DND-41 (cell line): ENCODE measurements at regions not wholly inside any gene's neighbourhood (a gene's known extent, or its start where the extent isn't known, plus 50 kb on each side); places are given as distances from the start of the nearest gene placed in this dataset.
A peak's percentile ranks its signal among the peaks of the same experiment; 100 is the strongest.

ENCODE experiments used
- ATAC-seq: fragments of 200-7000 bp; cut with Tn5 transposase; 3 replicates; pipeline ENCODE4 v1.9.1; 2021; ENCODE audit warnings: low read depth; ENCODE audit not compliant: insufficient read depth
- DNase-seq: peaks from one replicate; pipeline ENCODE4 v3.0.0-alpha.2; 2020
- H2AFZ ChIP-seq: 2 replicates; pipeline ENCODE4 v1.6.0; 2012; ENCODE audit warnings: low read depth, low read length
- H3K27ac ChIP-seq: 2 replicates; pipeline ENCODE4 v1.5.1; 2012; ENCODE audit warnings: low read length, inconsistent platforms
- H3K27me3 ChIP-seq: fragments of 200-600 bp; sonication (generic); 2 replicates; pipeline ENCODE4 v1.6.0; 2012; ENCODE audit warnings: low read length, mild to moderate bottlenecking, inconsistent platforms; ENCODE audit not compliant: insufficient read depth, poor library complexity
- H3K36me3 ChIP-seq: 2 replicates; pipeline ENCODE4 v1.5.1; 2012; ENCODE audit warnings: low read length, inconsistent platforms; ENCODE audit not compliant: insufficient read depth
- H3K4me1 ChIP-seq: 2 replicates; pipeline ENCODE4 v1.5.1; 2012; ENCODE audit warnings: mild to moderate bottlenecking, low read length; ENCODE audit not compliant: insufficient read depth
- H3K4me2 ChIP-seq: 2 replicates; pipeline ENCODE4 v1.6.0; 2012; ENCODE audit warnings: mild to moderate bottlenecking, moderate library complexity, low read length, inconsistent platforms; ENCODE audit not compliant: insufficient read depth
- H3K4me3 ChIP-seq, 2 experiments: fragments of 200-600 bp in 1 of 2; shearing (Covaris generic) in 1 of 2; 2 replicates each; pipeline ENCODE4 v1.5.1; 2012 to 2016; ENCODE audit warnings: inconsistent platforms in 2 of 2, low read length in 2 of 2, mild to moderate bottlenecking in 2 of 2, low read depth in 1 of 2, moderate library complexity in 1 of 2
- H3K79me2 ChIP-seq: 2 replicates; pipeline ENCODE4 v1.6.0; 2012; ENCODE audit warnings: low read length, inconsistent platforms; ENCODE audit not compliant: insufficient read depth
- H3K9ac ChIP-seq: 2 replicates; pipeline ENCODE4 v1.6.0; 2012; ENCODE audit warnings: low read depth, mild to moderate bottlenecking, inconsistent platforms, low read length, moderate library complexity
- H3K9me3 ChIP-seq: 2 replicates; pipeline ENCODE4 v1.5.1; 2012; ENCODE audit warnings: low read length, moderate library complexity, mild to moderate bottlenecking, inconsistent platforms; ENCODE audit not compliant: insufficient read depth, severe bottlenecking
- H4K20me1 ChIP-seq: 2 replicates; pipeline ENCODE4 v1.6.0; 2012; ENCODE audit warnings: low read length; ENCODE audit not compliant: insufficient read depth
- CTCF ChIP-seq: IDR thresholded peaks from 2 replicates; pipeline ENCODE4 v1.5.1; 2012; ENCODE audit warnings: borderline replicate concordance, low read length, moderate library complexity, mild to moderate bottlenecking; ENCODE audit not compliant: poor library complexity, severe bottlenecking; ENCODE audit errors: extremely low read depth
- EZH2 ChIP-seq: IDR thresholded peaks from 3 replicates; pipeline ENCODE4 v1.6.1; 2012; ENCODE audit warnings: borderline replicate concordance, low read depth, mild to moderate bottlenecking, moderate library complexity, low read length, inconsistent platforms; ENCODE audit not compliant: severe bottlenecking

DNA sequence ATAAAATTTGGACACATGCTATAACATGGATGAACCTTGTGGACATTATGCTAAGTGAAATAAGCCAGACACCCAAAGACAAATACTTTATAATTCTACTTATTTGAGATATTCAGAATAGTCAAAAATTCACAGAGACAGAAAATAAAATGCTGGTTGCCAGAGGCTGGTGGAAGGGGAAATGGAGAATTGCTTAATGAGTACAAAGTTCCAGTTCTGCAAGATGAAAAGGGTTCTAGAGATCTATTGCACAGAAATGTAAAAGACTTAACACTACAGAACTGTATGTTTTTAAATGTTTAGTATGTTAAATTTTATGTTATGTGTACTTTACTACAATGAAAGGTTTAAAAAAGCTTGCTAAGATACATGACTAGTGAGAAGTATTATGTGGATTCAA is 344.8 kb downstream of the CNTN3 start:
- Histone ChIP-seq H3K36me3 (no peaks in the 10 kb centered on the region), H3K9ac (no peak overlapping the region), H3K27ac (no peak overlapping the region), H3K4me2 (no peak overlapping the region), H3K4me1 (no peaks in the 10 kb centered on the region), H3K4me3 (no peak overlapping the region), H4K20me1 (no peaks in the 10 kb centered on the region), H3K27me3 (no peaks in the 10 kb centered on the region), H3K79me2 (no peaks in the 10 kb centered on the region), H3K9me3 (no peaks in the 10 kb centered on the region), H2AFZ (no peak overlapping the region)
- TF ChIP-seq CTCF (no peak), EZH2 (no peak)
- no peak for ATAC-seq
- no peak for DNase-seq

DNA sequence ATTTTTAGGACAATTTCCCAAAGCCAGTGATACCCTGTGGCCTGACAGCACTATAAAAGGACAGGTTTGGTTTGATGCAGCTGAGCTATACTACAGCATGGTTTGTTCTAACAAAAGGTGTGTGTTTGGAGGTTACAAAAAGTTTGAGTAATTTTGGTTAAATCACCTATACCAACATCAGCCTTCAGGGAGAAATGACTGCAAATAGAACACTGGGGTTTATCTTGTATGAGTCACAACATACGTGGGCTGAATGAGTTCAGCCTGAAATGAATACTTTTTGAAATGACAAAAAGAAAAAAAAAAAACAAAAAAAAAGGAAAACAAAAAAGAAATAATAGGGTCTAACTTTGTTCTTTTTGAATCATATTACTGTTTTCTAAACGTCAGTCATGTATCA is 345.7 kb downstream of the CNTN3 start:
- Histone ChIP-seq H3K27me3 (no peaks in the 10 kb centered on the region), H2AFZ (no peak overlapping the region), H3K4me1 (no peaks in the 10 kb centered on the region), H3K36me3 (no peaks in the 10 kb centered on the region), H3K79me2 (no peaks in the 10 kb centered on the region), H3K27ac (no peak overlapping the region), H3K4me3 (no peak overlapping the region), H3K4me2 (no peak overlapping the region), H4K20me1 (no peaks in the 10 kb centered on the region), H3K9ac (no peak overlapping the region), H3K9me3 (no peaks in the 10 kb centered on the region)
- ATAC-seq (no peak), DNase-seq (no peak)
- TF ChIP-seq EZH2 = no peak
- TF ChIP-seq CTCF = no peak

- Histone ChIP-seq H4K20me1 (no peaks in the 10 kb centered on the region), H3K27ac (no peak overlapping the region), H3K36me3 (no peaks in the 10 kb centered on the region), H3K4me2 (no peak overlapping the region), H3K27me3 (no peaks in the 10 kb centered on the region), H3K9ac (no peak overlapping the region), H3K4me1 (no peaks in the 10 kb centered on the region), H3K9me3 (no peaks in the 10 kb centered on the region), H2AFZ (no peak overlapping the region), H3K4me3 (no peak overlapping the region), H3K79me2 (no peaks in the 10 kb centered on the region)
- DNase-seq (peak; percentile 23), ATAC-seq (no peak)
- TF ChIP-seq EZH2 (no peak), CTCF (peak; percentile 72)
Measured at GRCh38 chr3:74267588-74268184, 346.8 kb downstream of the CNTN3 start.

- H3K4me2 ChIP-seq = no peak overlapping the region
- H3K9ac ChIP-seq = no peak overlapping the region
- no peak for ATAC-seq
Measured at GRCh38 chr3:74267131-74267530, 347.3 kb downstream of the CNTN3 start.

More at GRCh38 chr3:74267131-74267530, 347.3 kb downstream of the CNTN3 start:
- no peak overlapping the region for H2AFZ ChIP-seq
- H3K79me2 ChIP-seq = no peaks in the 10 kb centered on the region
- no peak overlapping the region for H3K4me3 ChIP-seq
- no peak for TF ChIP-seq EZH2
- TF ChIP-seq CTCF = no peak
- DNase-seq = no peak
- no peak overlapping the region for H3K27ac ChIP-seq
- H3K9me3 ChIP-seq = no peaks in the 10 kb centered on the region
- no peaks in the 10 kb centered on the region for H3K36me3 ChIP-seq
- H4K20me1 ChIP-seq = no peaks in the 10 kb centered on the region
- H3K4me1 ChIP-seq = no peaks in the 10 kb centered on the region
- H3K27me3 ChIP-seq = no peaks in the 10 kb centered on the region
